Stimulated activated memory B cell treated with anti-CD40 and anti-IgM and Interleukin-4, amounts not matched to agents 10 μg/mL and 1 μg/mL and 100 μg/mL, for 72 hours (primary cell): ENCODE measurements at regions not wholly inside any gene's neighbourhood (a gene's known extent, or its start where the extent isn't known, plus 50 kb on each side); places are given as distances from the start of the nearest gene placed in this dataset.

ENCODE experiments used
- ATAC-seq: fragments of 150-1000 bp; cut with Tn5 transposase; 2 replicates; pipeline ENCODE4 v1.10.0; 2021
- H3K27ac Mint-ChIP-seq: one replicate; pipeline ENCODE4 v1.8.0; 2022; ENCODE audit warnings: mild to moderate bottlenecking, mixed read lengths
- H3K27me3 Mint-ChIP-seq: one replicate; pipeline ENCODE4 v1.8.0; 2022; ENCODE audit warnings: mixed read lengths
- H3K36me3 Mint-ChIP-seq: one replicate; pipeline ENCODE4 v1.8.0; 2022; ENCODE audit warnings: mixed read lengths
- H3K4me1 Mint-ChIP-seq: one replicate; pipeline ENCODE4 v1.8.0; 2022; ENCODE audit warnings: mixed read lengths
- H3K4me3 Mint-ChIP-seq: one replicate; pipeline ENCODE4 v1.8.0; 2022; ENCODE audit warnings: mild to moderate bottlenecking, moderate library complexity, mixed read lengths
- H3K9me3 Mint-ChIP-seq: one replicate; pipeline ENCODE4 v1.8.0; 2022; ENCODE audit warnings: mixed read lengths

DNA sequence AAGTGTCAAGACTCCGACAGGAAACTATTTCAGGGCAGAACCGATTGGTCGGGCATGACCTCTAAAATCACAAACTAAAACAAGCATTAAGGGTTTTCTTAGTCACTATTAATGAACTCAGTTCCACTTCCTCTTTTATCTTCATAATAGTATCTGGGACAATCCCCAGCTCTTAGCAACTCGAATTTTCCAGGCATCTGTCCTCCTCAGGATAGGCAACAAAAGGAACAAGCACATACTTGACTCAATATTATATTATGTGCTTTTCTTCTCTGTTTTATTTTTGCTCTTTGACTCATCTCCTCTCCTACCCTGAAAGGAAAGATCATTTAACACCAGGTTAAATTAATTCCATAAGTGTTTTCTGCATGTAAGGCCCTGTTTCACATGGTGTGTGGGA lies 638.3 kb upstream of the TBX3 start:
- Mint-ChIP-seq H3K36me3 (no peaks in the 10 kb centered on the region), H3K27me3 (no peaks in the 10 kb centered on the region), H3K4me1 (peaks cover 10% of the 10 kb centered on the region), H3K9me3 (peaks cover 15% of the 10 kb centered on the region), H3K27ac (no peak overlapping the region), H3K4me3 (no peak overlapping the region)
- peak; percentile 72 for ATAC-seq

DNA sequence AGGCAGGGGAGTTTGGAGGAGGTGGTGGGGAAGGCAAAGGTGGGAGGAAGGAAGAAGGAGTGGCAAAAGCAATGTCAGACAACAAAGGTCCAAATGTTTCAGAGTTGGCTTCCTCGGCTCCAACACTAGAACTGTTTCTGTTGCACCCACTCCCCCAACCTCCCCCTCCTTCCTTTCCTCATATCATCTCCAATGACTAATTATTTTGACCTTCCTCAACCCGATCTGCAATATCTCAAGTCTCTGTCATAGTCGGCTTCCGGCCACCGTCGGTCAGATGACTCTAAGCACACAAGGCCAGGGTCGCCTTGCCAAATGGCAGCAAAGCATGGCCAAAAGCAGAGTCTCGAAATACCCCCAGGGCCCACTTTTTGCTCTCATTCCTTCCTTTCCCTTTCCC lies 637.0 kb upstream of the TBX3 start:
- H3K27ac Mint-ChIP-seq: no peak overlapping the region
- no peak for ATAC-seq
- peaks cover 21% of the 10 kb centered on the region for H3K9me3 Mint-ChIP-seq
- H3K36me3 Mint-ChIP-seq: no peaks in the 10 kb centered on the region
- H3K4me1 Mint-ChIP-seq: peaks cover 10% of the 10 kb centered on the region
- H3K4me3 Mint-ChIP-seq: no peak overlapping the region
- no peaks in the 10 kb centered on the region for H3K27me3 Mint-ChIP-seq

DNA sequence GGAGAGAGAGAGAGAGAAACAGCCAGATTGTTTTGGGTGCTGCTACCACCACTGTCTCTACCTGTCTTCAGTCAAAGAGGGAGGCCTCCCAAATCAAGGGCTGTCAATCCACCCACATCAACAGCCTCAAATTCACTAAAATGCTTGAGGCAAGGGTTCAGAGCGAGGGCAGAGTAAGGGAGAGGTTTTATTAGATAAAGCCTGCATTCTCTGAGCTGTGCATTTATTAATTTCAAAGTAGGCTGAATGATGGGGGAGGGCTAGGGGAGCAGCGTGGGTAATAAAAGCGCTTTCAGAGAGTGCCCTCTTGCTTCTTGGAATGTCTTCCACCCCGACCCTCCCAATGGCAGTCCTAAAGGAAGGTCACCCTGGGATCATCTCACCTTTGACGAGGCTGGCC lies 636.5 kb upstream of the TBX3 start:
- Mint-ChIP-seq H3K4me1 (peaks cover 10% of the 10 kb centered on the region), H3K36me3 (no peaks in the 10 kb centered on the region), H3K27me3 (no peaks in the 10 kb centered on the region), H3K4me3 (no peak overlapping the region), H3K9me3 (peaks cover 21% of the 10 kb centered on the region), H3K27ac (no peak overlapping the region)
- no peak for ATAC-seq

DNA sequence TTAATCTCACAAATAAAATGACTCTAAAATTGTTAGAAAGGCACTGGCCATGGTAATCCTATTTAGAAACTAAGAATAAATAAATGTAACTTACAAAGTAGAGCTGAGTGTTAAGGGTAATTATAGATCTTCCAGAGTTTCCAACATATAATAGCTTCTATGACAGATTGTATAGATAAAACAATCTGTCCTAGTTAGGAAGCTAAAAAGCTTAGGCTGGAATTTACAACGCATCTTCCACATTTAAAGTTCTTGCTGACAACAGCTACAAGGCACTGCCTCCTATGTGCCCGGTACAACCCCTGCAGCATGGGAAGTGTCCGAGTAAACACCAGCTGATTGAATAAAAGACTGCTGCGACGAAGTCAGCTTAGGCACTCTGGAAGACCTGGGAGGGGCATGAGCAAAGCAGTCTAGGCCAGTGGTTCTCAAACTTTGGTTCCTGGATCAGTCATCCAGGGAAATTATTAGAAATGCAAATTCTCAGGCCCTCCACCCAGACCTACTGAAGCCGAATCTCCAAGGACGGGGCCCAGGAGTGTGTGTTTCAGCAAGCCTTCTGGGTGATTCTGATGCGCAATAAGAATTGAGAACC lies 635.6 kb upstream of the TBX3 start:
- no peaks in the 10 kb centered on the region for H3K36me3 Mint-ChIP-seq
- H3K27ac Mint-ChIP-seq: no peak overlapping the region
- H3K4me1 Mint-ChIP-seq: peaks cover 10% of the 10 kb centered on the region
- peaks cover 21% of the 10 kb centered on the region for H3K9me3 Mint-ChIP-seq
- no peak for ATAC-seq
- no peak overlapping the region for H3K4me3 Mint-ChIP-seq
- no peaks in the 10 kb centered on the region for H3K27me3 Mint-ChIP-seq

DNA sequence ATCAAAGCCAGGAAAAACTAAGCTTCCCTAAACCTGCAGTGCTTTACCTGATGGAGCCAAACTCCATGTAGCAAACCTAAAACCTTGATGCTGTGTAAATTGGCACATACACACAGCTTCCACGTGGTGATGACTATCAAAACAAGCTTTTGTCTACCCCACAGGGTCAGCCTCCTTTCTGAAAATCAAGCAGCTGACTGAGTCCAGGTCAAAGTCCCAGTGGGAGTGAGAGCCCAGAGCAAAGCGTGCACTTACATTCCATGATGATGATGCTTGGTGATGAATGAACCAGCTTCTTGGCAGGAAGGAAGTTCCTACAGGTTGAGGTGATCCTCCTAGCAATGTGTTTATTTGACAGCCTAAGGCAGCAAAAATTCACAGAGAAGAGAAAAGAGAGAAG lies 630.0 kb upstream of the TBX3 start:
- no peaks in the 10 kb centered on the region for H3K36me3 Mint-ChIP-seq
- H3K27me3 Mint-ChIP-seq: no peaks in the 10 kb centered on the region

DNA sequence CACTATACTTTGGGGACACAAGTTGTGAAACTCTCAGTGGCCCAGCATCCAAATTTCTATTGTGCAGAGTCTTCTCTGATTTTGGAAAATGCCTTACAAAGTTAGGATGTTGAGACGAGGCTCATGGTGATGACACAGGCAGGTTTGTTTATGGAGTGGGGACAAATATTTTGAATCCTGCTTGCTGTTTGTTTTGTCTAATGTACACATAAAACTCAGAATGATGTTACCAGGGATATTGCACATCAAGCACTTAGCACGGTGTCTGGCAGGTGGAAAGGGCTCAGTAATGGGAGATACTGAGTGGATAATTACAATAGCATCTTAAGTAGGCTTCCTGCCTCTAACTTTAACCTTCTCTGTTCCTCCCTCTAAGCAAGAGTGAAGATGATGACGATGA lies 628.9 kb upstream of the TBX3 start:
- Mint-ChIP-seq H3K36me3 (no peaks in the 10 kb centered on the region), H3K4me1 (no peaks in the 10 kb centered on the region), H3K27ac (no peak overlapping the region), H3K4me3 (no peak overlapping the region), H3K9me3 (peaks cover 9% of the 10 kb centered on the region), H3K27me3 (no peaks in the 10 kb centered on the region)
- ATAC-seq: no peak

More for the DNA sequence above, 630.0 kb upstream of the TBX3 start:
- H3K4me3 Mint-ChIP-seq: no peak overlapping the region
- no peaks in the 10 kb centered on the region for H3K4me1 Mint-ChIP-seq
- H3K27ac Mint-ChIP-seq: no peak overlapping the region
- ATAC-seq: no peak
- peaks cover 9% of the 10 kb centered on the region for H3K9me3 Mint-ChIP-seq

DNA sequence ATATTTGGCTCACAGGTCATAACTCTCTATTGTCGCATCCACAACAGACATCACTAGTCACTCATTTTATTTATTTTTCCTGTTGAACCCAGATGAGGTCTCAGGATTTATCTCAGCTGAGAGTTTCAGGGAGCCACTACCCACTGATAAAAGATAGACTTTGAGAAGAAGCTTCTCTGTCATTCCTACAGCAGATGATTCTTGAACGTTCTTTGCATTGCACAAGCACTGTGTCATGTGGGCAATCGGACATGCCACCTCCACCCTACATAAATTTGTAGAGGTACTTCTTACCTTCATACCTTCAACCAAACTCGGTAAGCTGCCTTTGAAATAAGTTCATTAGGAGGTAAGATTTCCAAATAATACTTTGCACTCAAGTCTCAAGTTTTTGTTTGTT lies 627.9 kb upstream of the TBX3 start:
- Mint-ChIP-seq H3K4me1 (no peaks in the 10 kb centered on the region), H3K27ac (no peak overlapping the region), H3K36me3 (no peaks in the 10 kb centered on the region), H3K4me3 (no peak overlapping the region), H3K9me3 (peaks cover 9% of the 10 kb centered on the region), H3K27me3 (no peaks in the 10 kb centered on the region)
- ATAC-seq: no peak

DNA sequence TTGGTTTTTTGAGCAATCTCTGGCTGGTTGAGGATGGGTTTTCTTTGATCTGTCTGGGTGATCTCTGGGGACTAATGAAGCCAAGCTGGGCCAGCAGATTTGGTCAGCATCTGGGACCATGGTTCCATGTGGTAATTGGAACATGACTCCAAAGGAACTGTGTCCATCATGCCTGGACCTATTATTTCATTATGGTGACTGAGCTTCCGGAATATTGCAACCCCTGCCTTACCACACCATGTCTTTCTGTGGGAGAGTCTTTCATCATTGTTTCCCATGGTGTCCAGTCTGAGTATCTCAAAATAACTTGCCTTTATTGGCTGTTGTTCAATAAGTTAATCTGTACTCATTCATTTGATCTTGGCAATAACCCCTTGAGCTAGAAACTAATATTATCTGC lies 624.9 kb upstream of the TBX3 start:
- ATAC-seq: no peak

DNA sequence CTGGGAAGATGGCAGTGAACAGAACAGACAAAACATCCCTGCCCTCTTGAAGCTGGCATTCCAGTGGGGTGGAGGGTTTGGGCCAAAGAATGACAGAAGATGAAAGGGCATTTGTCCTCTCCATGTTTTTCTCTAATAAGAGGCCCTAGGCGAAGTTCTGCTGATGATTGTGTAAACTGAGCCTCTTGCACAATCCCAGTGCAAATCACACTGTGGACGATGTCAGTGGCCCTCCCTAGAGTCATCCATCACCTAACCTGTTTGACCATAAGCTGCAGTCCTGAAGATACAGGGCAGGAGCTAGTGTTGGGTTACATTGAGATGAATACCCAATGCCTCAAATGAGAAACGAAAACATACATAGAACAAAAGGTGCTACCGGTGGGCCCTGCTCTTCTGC lies 622.4 kb upstream of the TBX3 start:
- Mint-ChIP-seq H3K4me1 (no peaks in the 10 kb centered on the region), H3K4me3 (no peak overlapping the region), H3K9me3 (peaks cover 2% of the 10 kb centered on the region), H3K27me3 (no peaks in the 10 kb centered on the region), H3K27ac (no peak overlapping the region), H3K36me3 (no peaks in the 10 kb centered on the region)
- ATAC-seq: no peak

More for the DNA sequence above, 624.9 kb upstream of the TBX3 start:
- Mint-ChIP-seq H3K27me3 (no peaks in the 10 kb centered on the region), H3K27ac (no peak overlapping the region), H3K4me3 (no peak overlapping the region), H3K9me3 (no peaks in the 10 kb centered on the region), H3K4me1 (no peaks in the 10 kb centered on the region), H3K36me3 (no peaks in the 10 kb centered on the region)

DNA sequence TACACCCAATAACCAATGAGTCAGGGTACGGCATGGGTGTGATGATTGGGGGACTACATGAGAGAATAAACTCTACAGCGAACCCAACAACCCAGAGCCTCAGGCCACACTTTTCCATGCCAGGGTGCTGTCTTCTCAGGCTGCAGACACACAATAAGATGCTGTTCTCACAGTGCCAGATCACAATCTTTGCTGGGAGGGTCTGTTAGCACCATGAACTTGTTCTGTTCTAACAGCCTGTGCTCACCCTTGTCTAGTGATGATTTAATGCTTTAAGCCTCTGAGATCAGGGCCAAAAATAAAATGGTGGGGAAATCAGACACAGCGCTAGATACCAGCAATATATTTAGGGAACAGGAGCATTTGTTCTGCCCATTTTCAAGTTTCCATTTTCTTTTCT lies 621.9 kb upstream of the TBX3 start:
- Mint-ChIP-seq H3K27me3 (no peaks in the 10 kb centered on the region), H3K9me3 (peaks cover 2% of the 10 kb centered on the region), H3K27ac (no peak overlapping the region), H3K36me3 (no peaks in the 10 kb centered on the region), H3K4me1 (no peaks in the 10 kb centered on the region), H3K4me3 (no peak overlapping the region)
- ATAC-seq: no peak

DNA sequence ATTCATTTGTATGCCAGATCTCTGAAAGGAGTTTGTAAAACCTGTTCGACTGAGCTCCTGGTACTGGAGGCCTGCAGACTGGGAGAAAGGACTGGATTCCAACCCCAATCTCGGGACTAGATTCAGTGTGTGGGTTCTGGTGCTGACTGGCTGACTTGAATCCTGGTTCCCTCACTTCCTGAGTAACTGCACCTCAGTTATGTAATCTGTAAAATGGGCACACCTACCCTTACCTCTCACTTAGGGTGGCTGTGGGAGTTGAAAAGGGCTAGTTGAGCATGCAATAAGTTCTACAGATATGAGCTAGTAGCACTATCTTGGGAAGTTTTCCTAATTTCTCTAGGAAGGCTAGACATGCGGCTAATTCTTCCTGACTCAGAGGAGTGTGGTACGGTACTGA lies 621.3 kb upstream of the TBX3 start:
- ATAC-seq: no peak
- no peak overlapping the region for H3K27ac Mint-ChIP-seq

DNA sequence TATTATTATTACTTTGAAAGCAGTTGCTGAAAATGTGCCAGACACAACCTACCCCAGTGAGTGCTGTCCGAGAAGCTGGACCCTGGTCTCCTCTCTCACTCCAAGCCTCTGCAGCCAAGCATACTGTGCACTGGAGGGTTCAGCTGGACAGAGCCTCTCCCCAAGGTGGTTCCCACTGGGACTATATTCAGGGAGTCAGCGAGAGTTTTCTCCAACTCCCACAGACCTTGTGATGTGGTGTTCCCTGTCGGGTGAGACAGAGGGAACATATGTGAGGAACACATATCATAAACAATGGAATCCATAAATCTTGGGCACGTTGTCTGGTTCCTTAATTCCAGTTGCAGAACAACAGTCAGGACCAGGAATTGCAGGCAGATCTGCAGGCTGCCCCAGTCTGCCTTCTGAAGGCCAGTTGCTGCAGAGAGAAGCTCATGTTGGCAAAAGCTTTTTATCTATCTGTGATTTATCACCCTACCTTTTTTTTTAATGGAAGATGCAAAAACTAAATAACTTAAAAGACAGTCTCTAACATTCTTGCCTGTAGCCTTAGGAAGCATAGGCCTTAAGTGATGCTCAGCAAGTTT lies 619.8 kb upstream of the TBX3 start:
- Mint-ChIP-seq H3K4me3 (no peak overlapping the region), H3K36me3 (no peaks in the 10 kb centered on the region), H3K9me3 (peaks cover 2% of the 10 kb centered on the region), H3K27ac (no peak overlapping the region), H3K4me1 (no peaks in the 10 kb centered on the region), H3K27me3 (no peaks in the 10 kb centered on the region)
- ATAC-seq: no peak

More for the DNA sequence above, 621.3 kb upstream of the TBX3 start:
- Mint-ChIP-seq H3K9me3 (peaks cover 2% of the 10 kb centered on the region), H3K4me3 (no peak overlapping the region), H3K36me3 (no peaks in the 10 kb centered on the region), H3K27me3 (no peaks in the 10 kb centered on the region), H3K4me1 (no peaks in the 10 kb centered on the region)

DNA sequence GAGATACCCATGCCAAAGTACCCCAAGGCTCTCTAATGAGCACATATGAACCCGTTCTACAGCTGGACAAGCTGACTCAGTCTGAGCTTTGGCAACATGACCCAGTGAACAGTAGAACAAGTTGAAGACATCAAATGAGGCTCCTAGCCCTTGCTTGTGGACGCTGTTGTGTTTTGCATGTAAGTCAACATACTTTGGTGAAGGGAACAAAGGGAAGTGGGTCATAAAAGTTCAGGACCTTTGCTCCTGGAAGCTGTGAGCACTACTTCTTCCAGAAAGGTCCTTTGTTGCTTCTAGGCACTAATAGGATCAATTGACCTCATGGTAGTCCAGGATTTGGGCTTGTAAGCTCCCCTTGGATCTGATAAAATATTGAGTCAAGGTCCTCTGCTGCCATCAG lies 613.5 kb upstream of the TBX3 start:
- Mint-ChIP-seq H3K27ac (no peak overlapping the region), H3K4me1 (no peaks in the 10 kb centered on the region), H3K9me3 (no peaks in the 10 kb centered on the region), H3K36me3 (no peaks in the 10 kb centered on the region), H3K27me3 (no peaks in the 10 kb centered on the region), H3K4me3 (no peak overlapping the region)
- no peak for ATAC-seq

DNA sequence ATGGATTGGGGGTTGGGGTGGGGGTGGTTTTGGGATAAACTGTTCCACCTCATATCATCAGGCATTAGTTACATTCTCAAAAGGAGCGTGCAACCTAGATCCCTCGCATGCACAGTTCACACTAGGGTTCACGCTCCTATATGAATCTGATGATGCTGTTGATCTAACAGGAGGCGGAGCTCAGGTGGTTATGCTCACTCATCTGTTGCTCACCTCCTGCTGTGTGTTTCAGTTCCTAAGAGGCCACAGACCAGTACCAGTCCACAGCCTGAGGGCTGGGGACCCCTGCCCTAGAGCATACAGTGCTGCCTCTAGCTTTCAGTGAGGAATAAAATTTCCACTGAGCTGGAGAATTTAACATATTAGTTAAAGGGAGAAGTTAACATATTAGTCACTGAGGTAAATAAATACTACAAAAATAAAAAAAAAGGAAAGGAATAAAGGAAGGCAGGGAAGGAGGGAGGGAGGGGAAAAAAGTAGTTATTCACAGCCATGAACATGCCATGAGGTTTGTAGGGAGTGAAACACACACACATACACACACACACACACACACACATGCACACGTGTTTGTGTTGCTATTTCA lies 612.7 kb upstream of the TBX3 start:
- H3K4me3 Mint-ChIP-seq: no peak overlapping the region
- H3K27me3 Mint-ChIP-seq: no peaks in the 10 kb centered on the region
- H3K36me3 Mint-ChIP-seq: no peaks in the 10 kb centered on the region
- no peaks in the 10 kb centered on the region for H3K9me3 Mint-ChIP-seq
- no peak for ATAC-seq
- no peaks in the 10 kb centered on the region for H3K4me1 Mint-ChIP-seq
- no peak overlapping the region for H3K27ac Mint-ChIP-seq

DNA sequence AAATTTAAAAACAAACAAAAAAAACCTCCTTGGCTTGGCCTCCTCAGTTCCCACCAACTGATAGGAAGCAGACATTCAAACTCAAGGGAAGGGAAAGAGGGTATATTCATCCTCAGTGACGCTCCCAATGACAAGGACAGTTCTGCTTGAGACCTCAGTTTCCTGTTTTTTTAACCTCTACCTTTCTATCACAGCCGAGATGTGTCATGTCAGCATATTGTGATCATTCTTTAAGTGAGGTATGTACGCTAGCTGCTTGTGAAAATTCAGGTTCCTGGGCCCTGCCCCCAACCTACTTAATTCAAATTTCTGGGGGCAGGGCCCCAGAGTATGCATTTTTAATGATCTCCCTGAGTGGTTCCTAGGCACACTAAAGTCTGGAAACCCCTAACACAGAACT lies 611.9 kb upstream of the TBX3 start:
- no peak overlapping the region for H3K4me3 Mint-ChIP-seq
- no peaks in the 10 kb centered on the region for H3K36me3 Mint-ChIP-seq
- H3K27me3 Mint-ChIP-seq: no peaks in the 10 kb centered on the region
- no peak for ATAC-seq
- H3K9me3 Mint-ChIP-seq: no peaks in the 10 kb centered on the region
- H3K27ac Mint-ChIP-seq: no peak overlapping the region
- no peaks in the 10 kb centered on the region for H3K4me1 Mint-ChIP-seq

DNA sequence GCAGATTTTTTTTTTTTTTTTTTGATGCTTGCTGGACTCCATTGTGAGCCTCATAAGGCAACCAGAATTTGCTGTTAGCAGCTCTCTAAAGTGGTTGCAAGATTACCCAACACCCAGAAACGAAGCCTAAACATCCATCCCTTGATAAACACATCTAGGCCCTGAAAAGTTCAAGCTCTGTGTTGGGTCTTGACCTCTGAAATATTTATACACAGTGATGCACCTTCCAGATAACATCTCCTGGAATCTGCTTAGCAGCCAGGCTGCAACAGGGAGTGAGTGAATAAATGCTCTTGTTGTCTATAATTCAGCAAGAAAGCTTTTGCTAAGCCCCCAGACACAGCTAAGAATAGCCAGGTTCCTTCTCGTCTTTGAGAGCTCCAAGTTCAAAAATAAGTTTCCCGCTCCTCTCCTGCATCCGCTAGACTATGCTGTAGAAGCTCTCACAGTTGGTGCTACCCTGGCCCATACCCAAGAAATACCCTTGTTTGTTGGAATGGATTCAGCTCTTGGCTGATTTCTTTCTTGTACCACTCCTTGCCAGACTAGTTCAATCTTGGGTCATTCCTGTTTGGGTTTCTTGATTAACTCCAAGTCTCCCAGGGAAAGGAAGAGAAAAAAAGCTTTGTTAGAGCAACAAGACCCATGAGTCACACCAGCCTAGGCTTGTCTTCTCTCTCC lies 610.6 kb upstream of the TBX3 start:
- no peak for ATAC-seq
- Mint-ChIP-seq H3K4me3 (no peak overlapping the region), H3K27me3 (no peaks in the 10 kb centered on the region), H3K4me1 (no peaks in the 10 kb centered on the region), H3K27ac (no peak overlapping the region), H3K9me3 (no peaks in the 10 kb centered on the region), H3K36me3 (no peaks in the 10 kb centered on the region)
